Ishikawa (cell line): ENCODE measurements at regions not wholly inside any gene's neighbourhood (a gene's known extent, or its start where the extent isn't known, plus 50 kb on each side); places are given as distances from the start of the nearest gene placed in this dataset.

ENCODE experiments used
- CEBPB ChIP-seq: IDR thresholded peaks from 2 replicates; pipeline ENCODE4 v1.6.1; 2012
- CREB1 ChIP-seq: IDR thresholded peaks from 2 replicates; pipeline ENCODE4 v1.6.1; 2012; ENCODE audit warnings: low read depth
- EGR1 ChIP-seq: IDR thresholded peaks from 2 replicates; pipeline ENCODE4 v1.6.1; 2012
- EP300 ChIP-seq: IDR thresholded peaks from 2 replicates; pipeline ENCODE4 v1.6.1; 2012; ENCODE audit warnings: borderline replicate concordance
- FOXM1 ChIP-seq: IDR thresholded peaks from 2 replicates; pipeline ENCODE4 v1.6.1; 2012; ENCODE audit warnings: low read depth, borderline replicate concordance
- NFIC ChIP-seq: IDR thresholded peaks from 2 replicates; pipeline ENCODE4 v1.6.1; 2012
- RAD21 ChIP-seq: IDR thresholded peaks from 2 replicates; pipeline ENCODE4 v1.6.1; 2012; ENCODE audit warnings: low read depth
- TAF1 ChIP-seq: IDR thresholded peaks from 2 replicates; pipeline ENCODE4 v1.6.1; 2012; ENCODE audit warnings: low read depth, mild to moderate bottlenecking
- TCF12 ChIP-seq: IDR thresholded peaks from 2 replicates; pipeline ENCODE4 v1.6.1; 2012; ENCODE audit warnings: low read depth
- TEAD4 ChIP-seq: IDR thresholded peaks from 2 replicates; pipeline ENCODE4 v1.6.1; 2012
- YY1 ChIP-seq: IDR thresholded peaks from 2 replicates; pipeline ENCODE4 v1.6.1; 2012; ENCODE audit warnings: low read depth
- ZBTB7A ChIP-seq: IDR thresholded peaks from 2 replicates; pipeline ENCODE4 v1.6.1; 2012; ENCODE audit warnings: low read depth
- TF ChIP-seq, protein P1 (sequence below): IDR thresholded peaks from 2 replicates; pipeline ENCODE4 v1.6.1; 2012
- TF ChIP-seq, protein P2 (sequence below): IDR thresholded peaks from 2 replicates; pipeline ENCODE4 v1.6.1; 2012; ENCODE audit warnings: low read depth, mild to moderate bottlenecking
- TF ChIP-seq, protein P3 (sequence below): IDR thresholded peaks from 2 replicates; pipeline ENCODE4 v1.6.1; 2012

DNA sequence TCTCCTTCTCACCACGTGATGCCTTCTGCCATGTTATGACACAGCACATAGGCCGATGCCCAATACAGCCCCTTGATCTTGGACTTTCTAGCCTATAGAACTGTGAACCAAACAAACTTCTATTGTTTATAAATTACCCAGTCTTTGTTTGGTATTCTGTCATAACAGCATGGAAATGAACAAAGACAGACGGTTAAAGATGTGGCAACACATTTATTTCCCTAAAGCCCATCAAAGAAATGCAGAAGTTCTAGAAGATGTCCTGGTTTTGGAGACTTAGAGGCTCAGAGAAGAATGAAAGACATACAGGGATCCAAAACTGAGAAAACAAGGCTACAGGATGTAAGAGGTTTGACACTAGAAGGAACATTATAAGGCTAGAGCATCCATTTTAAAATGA, 600.8 kb upstream of the DAB2 start:
- no peak for TF ChIP-seq CREB1
- no peak for TF ChIP-seq EGR1
- TF ChIP-seq TEAD4: no peak
- no peak for TF ChIP-seq ZBTB7A
- TF ChIP-seq TCF12: no peak
- no peak for TF ChIP-seq NFIC
- TF ChIP-seq RAD21: no peak
- TF ChIP-seq, protein P1, sequence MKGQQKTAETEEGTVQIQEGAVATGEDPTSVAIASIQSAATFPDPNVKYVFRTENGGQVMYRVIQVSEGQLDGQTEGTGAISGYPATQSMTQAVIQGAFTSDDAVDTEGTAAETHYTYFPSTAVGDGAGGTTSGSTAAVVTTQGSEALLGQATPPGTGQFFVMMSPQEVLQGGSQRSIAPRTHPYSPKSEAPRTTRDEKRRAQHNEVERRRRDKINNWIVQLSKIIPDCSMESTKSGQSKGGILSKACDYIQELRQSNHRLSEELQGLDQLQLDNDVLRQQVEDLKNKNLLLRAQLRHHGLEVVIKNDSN: no peak
- TF ChIP-seq, protein P2, sequence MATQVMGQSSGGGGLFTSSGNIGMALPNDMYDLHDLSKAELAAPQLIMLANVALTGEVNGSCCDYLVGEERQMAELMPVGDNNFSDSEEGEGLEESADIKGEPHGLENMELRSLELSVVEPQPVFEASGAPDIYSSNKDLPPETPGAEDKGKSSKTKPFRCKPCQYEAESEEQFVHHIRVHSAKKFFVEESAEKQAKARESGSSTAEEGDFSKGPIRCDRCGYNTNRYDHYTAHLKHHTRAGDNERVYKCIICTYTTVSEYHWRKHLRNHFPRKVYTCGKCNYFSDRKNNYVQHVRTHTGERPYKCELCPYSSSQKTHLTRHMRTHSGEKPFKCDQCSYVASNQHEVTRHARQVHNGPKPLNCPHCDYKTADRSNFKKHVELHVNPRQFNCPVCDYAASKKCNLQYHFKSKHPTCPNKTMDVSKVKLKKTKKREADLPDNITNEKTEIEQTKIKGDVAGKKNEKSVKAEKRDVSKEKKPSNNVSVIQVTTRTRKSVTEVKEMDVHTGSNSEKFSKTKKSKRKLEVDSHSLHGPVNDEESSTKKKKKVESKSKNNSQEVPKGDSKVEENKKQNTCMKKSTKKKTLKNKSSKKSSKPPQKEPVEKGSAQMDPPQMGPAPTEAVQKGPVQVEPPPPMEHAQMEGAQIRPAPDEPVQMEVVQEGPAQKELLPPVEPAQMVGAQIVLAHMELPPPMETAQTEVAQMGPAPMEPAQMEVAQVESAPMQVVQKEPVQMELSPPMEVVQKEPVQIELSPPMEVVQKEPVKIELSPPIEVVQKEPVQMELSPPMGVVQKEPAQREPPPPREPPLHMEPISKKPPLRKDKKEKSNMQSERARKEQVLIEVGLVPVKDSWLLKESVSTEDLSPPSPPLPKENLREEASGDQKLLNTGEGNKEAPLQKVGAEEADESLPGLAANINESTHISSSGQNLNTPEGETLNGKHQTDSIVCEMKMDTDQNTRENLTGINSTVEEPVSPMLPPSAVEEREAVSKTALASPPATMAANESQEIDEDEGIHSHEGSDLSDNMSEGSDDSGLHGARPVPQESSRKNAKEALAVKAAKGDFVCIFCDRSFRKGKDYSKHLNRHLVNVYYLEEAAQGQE: no peak
- TF ChIP-seq, protein P3, sequence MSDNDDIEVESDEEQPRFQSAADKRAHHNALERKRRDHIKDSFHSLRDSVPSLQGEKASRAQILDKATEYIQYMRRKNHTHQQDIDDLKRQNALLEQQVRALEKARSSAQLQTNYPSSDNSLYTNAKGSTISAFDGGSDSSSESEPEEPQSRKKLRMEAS: no peak
- TF ChIP-seq FOXM1: no peak
- no peak for TF ChIP-seq CEBPB
- no peak for TF ChIP-seq YY1
- TF ChIP-seq TAF1: no peak
- no peak for TF ChIP-seq EP300

DNA sequence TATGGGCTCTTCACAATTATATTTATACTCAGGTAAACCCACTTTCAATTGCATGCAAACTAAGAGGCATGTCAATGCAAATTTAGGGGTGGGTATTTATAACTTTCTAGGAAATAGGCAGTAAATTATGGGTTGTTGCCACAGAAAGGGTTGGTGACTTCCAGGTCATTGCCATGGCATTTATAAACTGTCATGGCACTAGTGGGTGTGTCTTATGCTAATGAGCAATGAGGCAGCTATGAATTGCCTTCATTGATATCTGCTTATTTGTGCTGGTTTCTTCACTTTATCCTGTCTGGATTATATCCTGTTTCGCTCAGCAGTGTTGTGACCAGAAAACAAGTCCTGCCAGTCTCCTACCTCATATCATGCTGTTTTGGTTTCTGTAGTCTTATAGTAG, 597.3 kb upstream of the DAB2 start:
- TF ChIP-seq FOXM1 (no peak), TCF12 (no peak), CEBPB (no peak), YY1 (no peak), RAD21 (no peak), EGR1 (no peak), CREB1 (no peak), TEAD4 (no peak), EP300 (no peak), ZBTB7A (no peak), NFIC (no peak), TAF1 (no peak)
- TF ChIP-seq, protein P1: no peak
- TF ChIP-seq, protein P2: no peak
- TF ChIP-seq, protein P3: no peak

DNA sequence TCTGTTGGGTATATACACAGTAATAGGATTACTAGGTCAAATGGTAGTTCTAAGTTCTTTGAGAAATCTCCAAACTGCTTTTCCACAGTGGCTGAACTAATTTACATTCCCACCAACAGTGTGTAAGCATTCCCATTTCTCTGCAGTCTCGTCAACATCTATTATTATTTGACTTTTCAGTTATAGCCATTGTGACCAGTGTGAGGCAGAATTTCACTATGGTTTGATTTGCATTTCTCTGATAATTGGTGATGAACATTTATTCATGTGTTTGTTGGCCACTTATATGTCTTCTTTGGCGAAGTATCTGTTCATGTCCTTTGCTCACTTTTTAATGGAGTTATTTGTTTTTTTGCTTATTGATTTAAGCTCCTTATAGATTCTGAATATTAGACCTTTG, 596.2 kb upstream of the DAB2 start:
- TF ChIP-seq CREB1 (no peak), CEBPB (no peak), EGR1 (no peak), TAF1 (no peak), TEAD4 (no peak), ZBTB7A (no peak), NFIC (no peak), EP300 (no peak), TCF12 (no peak), YY1 (no peak), FOXM1 (no peak), RAD21 (no peak)
- TF ChIP-seq, protein P3: no peak
- TF ChIP-seq, protein P2: no peak
- TF ChIP-seq, protein P1: no peak

DNA sequence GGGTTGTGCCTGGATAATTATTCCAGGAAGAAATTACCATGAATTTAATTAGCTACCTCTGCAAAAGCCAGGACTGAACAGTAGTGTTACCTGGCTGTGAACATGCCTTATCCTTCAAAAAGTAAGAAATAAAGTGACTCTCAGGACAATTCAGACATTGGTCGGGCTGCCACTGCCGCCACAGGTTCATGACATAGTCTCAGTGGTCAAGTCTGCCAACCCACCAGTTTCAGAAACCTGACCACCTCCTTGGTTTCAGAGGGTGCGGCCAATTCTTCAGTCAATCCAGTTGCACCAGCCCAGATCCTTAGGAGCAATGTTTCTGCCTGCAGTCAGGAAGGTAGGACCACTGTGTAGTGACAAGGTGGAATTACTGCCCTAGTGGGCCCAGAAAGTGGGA, 593.1 kb upstream of the DAB2 start:
- TF ChIP-seq, protein P3: no peak
- no peak for TF ChIP-seq TEAD4
